ENCODE measurements at regions not wholly inside any gene's neighbourhood (a gene's known extent, or its start where the extent isn't known, plus 50 kb on each side); places are given as distances from the start of the nearest gene placed in this dataset.

DNA sequence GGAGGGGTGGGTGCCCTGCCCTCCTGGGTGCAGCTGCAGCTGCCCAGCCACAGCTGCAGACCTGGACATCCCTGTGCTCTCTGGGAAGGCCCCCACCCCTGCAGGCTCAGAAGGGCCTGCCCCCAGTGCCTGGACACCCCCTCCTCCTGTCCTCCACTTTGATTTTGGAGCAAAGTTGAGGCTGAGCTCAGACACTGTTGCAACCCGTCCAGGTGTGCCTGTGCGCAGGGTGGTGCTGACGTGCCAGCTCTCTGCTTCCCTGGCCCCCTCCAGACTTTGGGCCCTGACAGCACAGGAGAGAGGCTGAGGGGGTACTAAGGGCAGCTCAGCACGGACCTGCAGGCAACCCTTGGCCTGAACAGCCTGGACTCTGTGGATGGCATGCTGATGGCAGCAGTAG, 750.3 kb downstream of the ARAP2 start:
- TF ChIP-seq CTCF (IDR thresholded peaks at IDR 0.05) = no peak
- TF ChIP-seq POLR2A (IDR thresholded peaks at IDR 0.05) = no peak

All from right lobe of liver (tissue), 4 donors.